ENCODE measurements at regions not wholly inside any gene's neighbourhood (a gene's known extent, or its start where the extent isn't known, plus 50 kb on each side); places are given as distances from the start of the nearest gene placed in this dataset.

DNA sequence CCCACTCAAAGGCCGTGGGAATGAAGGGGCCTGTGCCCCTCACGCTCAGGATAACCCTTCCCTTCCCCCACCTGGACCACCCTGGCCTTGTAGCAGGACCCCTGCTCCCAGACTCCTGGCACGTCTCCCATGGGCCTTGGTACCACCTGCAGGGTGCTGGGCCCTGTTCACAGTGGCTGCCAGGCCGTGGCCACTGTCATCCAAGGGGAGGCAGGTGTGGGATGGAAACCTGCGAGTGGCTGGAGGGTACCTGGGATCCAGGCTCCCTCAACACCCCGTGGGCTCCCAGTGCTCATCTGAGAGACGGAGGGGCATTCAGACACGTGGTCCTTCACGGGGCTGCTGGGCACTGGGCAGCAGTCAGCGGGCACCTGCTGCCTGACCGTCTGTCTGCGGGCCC lies 75.6 kb upstream of the CIBAR2 start:
- no peak for DNase-seq (ENCODE audit: low read depth, low spot score)

GRCh38 chr16:85188822-85189672 lies 76.8 kb upstream of the CIBAR2 start:
- DNase-seq (ENCODE audit: low read depth, low spot score): no peak

GRCh38 chr16:85190572-85190971 lies 78.3 kb upstream of the CIBAR2 start:
- DNase-seq (ENCODE audit: low read depth, low spot score): peak; percentile 70

GRCh38 chr16:85191341-85191965 lies 79.2 kb upstream of the CIBAR2 start:
- no peak for DNase-seq (ENCODE audit: low read depth, low spot score)

GRCh38 chr16:85192238-85193114 lies 80.2 kb upstream of the CIBAR2 start:
- DNase-seq (ENCODE audit: low read depth, low spot score): no peak

GRCh38 chr16:85193115-85193493 lies 80.8 kb upstream of the CIBAR2 start:
- DNase-seq (ENCODE audit: low read depth, low spot score): no peak

DNA sequence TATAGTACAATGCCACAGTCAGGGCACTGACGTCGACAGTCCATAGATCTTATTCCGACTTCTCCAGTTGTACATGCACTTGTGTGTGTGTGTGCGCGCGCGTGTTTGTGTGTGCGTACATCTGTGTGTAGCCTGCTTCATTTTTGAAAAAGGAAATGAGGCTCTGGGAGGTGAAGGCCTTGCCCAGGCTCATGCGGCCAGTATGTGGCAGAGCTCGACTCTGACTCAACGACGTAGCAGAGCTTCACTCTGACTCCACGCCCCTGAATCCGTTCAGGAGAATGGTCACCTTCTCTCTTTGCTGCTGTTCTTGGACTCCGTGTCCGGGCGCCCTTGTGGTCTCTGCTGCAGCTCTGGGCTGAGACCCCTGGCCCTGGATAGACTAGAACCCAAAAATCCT lies 81.6 kb upstream of the CIBAR2 start:
- no peak for DNase-seq (ENCODE audit: low read depth, low spot score)

- DNase-seq (ENCODE audit: low read depth, low spot score): no peak
These were observed 82.3 kb upstream of the CIBAR2 start for GRCh38 chr16:85194307-85195270.

GRCh38 chr16:85195271-85195647 lies 83.0 kb upstream of the CIBAR2 start:
- DNase-seq (ENCODE audit: low read depth, low spot score): no peak

- no peak for DNase-seq (ENCODE audit: low read depth, low spot score)
These were observed 83.9 kb upstream of the CIBAR2 start for GRCh38 chr16:85195900-85196772.

DNA sequence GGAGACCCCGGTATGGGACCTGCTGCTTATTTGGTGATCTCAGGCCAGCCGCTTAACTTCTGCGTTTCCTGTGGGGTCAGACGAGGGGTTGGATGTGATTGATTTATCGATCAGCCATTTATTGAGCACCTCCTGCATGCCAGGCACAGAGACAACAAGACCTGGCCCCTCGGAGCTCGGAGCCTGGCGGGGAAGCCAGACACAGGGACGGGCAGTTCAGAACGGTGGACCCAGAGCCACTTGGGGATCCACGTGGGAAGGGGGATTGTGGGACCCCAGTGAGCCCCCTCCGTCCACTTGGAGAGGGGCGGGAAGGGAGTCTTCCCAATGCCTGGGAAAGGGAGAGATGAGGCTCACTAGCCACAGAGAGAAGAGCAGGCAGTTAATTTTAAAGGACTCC lies 84.7 kb upstream of the CIBAR2 start:
- no peak for DNase-seq (ENCODE audit: low read depth, low spot score)

- DNase-seq (ENCODE audit: low read depth, low spot score): no peak
These were observed 85.6 kb upstream of the CIBAR2 start for GRCh38 chr16:85197611-85198566.

- no peak for DNase-seq (ENCODE audit: low read depth, low spot score)
These were observed 86.9 kb upstream of the CIBAR2 start for GRCh38 chr16:85199069-85199725.

DNA sequence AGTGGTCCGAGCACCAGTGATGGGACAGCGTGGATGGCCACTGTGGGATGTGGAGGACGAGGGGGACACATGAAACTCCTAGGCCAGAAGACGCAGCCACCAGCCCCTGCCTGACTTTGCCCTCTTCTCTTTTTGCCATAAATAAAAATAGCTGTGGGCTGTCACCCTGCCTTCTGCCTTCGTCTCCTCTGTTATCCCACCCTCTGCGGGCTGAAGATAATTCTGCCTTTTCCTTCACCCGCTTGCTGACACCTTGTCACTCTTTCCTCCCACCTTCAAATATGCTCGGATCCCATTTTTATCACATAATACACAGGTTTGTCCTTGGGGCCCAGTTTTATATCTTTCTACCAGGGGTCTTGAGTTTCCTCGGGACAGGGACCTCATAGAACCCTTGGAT lies 87.6 kb upstream of the CIBAR2 start:
- DNase-seq (ENCODE audit: low read depth, low spot score): no peak

GRCh38 chr16:85200471-85201278 lies 88.4 kb upstream of the CIBAR2 start:
- DNase-seq (ENCODE audit: low read depth, low spot score): no peak

- DNase-seq (ENCODE audit: low read depth, low spot score): no peak
These were observed 89.3 kb upstream of the CIBAR2 start for GRCh38 chr16:85201574-85201973.

DNA sequence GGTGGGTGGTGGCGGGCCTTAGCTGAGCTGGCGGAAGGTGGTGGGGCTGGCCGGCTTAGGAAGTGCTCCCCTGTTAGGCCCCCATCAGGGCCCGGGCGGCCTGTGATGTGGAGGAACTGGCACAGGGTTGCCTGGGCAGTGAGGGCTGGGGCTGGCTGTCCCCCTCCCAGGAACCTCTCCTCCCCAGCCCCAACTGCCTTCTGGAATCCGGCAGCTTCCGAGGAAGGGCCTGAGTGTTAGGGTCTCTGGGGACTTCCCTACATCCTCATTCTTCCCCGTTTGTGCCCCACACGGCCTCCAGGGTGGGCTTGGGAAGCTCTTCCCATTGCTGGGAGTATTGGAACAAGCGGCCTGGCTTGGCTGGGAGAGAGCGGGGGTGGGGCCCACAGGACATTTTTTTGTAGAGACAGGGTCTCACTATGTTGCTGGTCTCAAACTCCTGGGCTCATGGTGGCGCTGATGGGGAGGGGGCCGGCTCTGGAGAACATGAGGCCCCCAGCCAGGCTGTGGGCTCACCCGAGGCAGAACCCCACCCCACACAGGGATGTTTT lies 89.9 kb upstream of the CIBAR2 start:
- peak; percentile 48 for DNase-seq (ENCODE audit: low read depth, low spot score)
